ENCODE measurements at regions not wholly inside any gene's neighbourhood (a gene's known extent, or its start where the extent isn't known, plus 50 kb on each side); places are given as distances from the start of the nearest gene placed in this dataset.

DNA sequence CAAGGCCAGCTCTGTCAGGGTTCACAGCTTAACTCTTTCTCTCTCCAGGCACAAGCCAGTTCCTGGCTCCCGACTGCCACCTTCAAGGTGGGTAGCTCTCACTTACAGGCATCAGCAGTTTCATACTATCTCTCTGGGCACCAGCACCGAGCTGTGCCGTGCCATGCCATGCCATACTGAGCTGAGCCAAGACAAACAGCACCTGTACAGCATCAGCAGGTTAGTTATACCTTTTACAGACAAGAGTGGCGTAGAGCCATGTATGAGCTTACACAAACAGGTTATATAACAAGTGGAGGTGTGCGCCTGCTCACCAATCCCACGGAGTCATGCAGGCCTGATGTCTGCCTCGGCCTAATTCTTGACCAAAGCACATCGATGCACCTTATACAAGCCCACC is 1098.7 kb downstream of the AACS start:
- H3K9me3 ChIP-seq (ENCODE audit: low read length), result no peaks in the 10 kb centered on the region
- H3K9me2 ChIP-seq (ENCODE audit: insufficient read depth, low read length), result no peaks in the 10 kb centered on the region
- TF ChIP-seq SMC3 (conservative IDR thresholded peaks at IDR 0.05; ENCODE audit: poor library complexity), result no peak
- no peak for TF ChIP-seq MXI1 (conservative IDR thresholded peaks at IDR 0.05; ENCODE audit: poor library complexity, severe bottlenecking)
- TF ChIP-seq, protein P1, sequence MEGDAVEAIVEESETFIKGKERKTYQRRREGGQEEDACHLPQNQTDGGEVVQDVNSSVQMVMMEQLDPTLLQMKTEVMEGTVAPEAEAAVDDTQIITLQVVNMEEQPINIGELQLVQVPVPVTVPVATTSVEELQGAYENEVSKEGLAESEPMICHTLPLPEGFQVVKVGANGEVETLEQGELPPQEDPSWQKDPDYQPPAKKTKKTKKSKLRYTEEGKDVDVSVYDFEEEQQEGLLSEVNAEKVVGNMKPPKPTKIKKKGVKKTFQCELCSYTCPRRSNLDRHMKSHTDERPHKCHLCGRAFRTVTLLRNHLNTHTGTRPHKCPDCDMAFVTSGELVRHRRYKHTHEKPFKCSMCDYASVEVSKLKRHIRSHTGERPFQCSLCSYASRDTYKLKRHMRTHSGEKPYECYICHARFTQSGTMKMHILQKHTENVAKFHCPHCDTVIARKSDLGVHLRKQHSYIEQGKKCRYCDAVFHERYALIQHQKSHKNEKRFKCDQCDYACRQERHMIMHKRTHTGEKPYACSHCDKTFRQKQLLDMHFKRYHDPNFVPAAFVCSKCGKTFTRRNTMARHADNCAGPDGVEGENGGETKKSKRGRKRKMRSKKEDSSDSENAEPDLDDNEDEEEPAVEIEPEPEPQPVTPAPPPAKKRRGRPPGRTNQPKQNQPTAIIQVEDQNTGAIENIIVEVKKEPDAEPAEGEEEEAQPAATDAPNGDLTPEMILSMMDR (IDR thresholded peaks at IDR 0.05; ENCODE audit: poor library complexity, severe bottlenecking), result no peak
- TF ChIP-seq EP300 (conservative IDR thresholded peaks at IDR 0.05; ENCODE audit: poor library complexity, severe bottlenecking), result no peak
- TF ChIP-seq RAD21 (conservative IDR thresholded peaks at IDR 0.05), result no peak
- TF ChIP-seq EZH2 (IDR thresholded peaks at IDR 0.05; ENCODE audit: borderline replicate concordance, insufficient read depth, low read length, poor library complexity, severe bottlenecking), result no peak
- no peaks in the 10 kb centered on the region for H3K36me3 ChIP-seq (ENCODE audit: insufficient read depth, low read length)
- no peaks in the 10 kb centered on the region for H3K27me3 ChIP-seq (ENCODE audit: insufficient read depth, low read depth, low read length)
- no peak overlapping the region for H3K27ac ChIP-seq (ENCODE audit: low read length)
- no peaks in the 10 kb centered on the region for H4K20me1 ChIP-seq (ENCODE audit: insufficient read depth)
- no peak overlapping the region for H2AFZ ChIP-seq (ENCODE audit: low read depth, low read length)
- no peaks in the 10 kb centered on the region for H3F3A ChIP-seq (ENCODE audit: insufficient read depth, low read length, poor library complexity, severe bottlenecking)
- H3K4me3 ChIP-seq (ENCODE audit: low read length), result no peak overlapping the region
- no peak overlapping the region for H3K9ac ChIP-seq (ENCODE audit: low read length)
- H3K4me2 ChIP-seq (ENCODE audit: low read length), result no peak overlapping the region
- H3K79me2 ChIP-seq (replicated peaks; ENCODE audit: insufficient read depth, low read length), result no peaks in the 10 kb centered on the region

DNA sequence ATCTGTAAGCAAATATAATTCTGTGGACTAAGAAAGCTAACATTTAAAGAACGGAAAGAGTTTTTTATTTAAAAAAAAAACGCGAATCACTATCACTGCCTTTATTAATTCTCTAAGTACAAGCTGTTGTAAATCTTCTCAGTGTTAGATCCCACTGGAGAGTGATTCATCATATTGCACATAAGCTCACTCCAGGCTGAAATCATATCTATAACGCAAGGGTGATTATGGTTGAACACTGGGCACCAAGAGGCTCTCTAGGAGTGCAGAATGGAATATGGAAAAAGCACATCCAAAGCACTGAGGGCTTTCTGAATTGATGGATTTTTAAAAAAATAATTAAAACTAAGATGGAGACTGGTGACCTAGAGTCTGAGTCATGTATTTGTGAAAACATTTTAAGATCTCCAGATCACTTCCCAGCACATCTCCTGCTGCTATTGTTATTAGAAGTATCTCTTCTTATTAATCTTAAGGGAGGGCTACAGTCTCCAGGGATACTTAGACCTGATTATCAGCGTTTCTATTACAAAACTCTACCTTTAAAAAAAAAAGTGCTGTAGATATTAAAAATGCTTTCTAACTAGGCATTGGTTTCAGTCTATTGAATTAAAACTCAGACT is 1106.8 kb downstream of the AACS start:
- H3K9me2 ChIP-seq (ENCODE audit: insufficient read depth, low read length), result no peaks in the 10 kb centered on the region
- H3K9ac ChIP-seq (ENCODE audit: low read length), result no peak overlapping the region
- no peak overlapping the region for H2AFZ ChIP-seq (ENCODE audit: low read depth, low read length)
- no peaks in the 10 kb centered on the region for H4K20me1 ChIP-seq (ENCODE audit: insufficient read depth)
- no peaks in the 10 kb centered on the region for H3K27me3 ChIP-seq (ENCODE audit: insufficient read depth, low read depth, low read length)
- TF ChIP-seq, protein P1 (IDR thresholded peaks at IDR 0.05; ENCODE audit: poor library complexity, severe bottlenecking), result no peak
- no peak for TF ChIP-seq EZH2 (IDR thresholded peaks at IDR 0.05; ENCODE audit: borderline replicate concordance, insufficient read depth, low read length, poor library complexity, severe bottlenecking)
- TF ChIP-seq TAF1 (IDR thresholded peaks at IDR 0.05; ENCODE audit: low read depth), result no peak
- no peak for TF ChIP-seq POLR2AphosphoS5 (IDR thresholded peaks at IDR 0.05)
- no peak for TF ChIP-seq EP300 (conservative IDR thresholded peaks at IDR 0.05; ENCODE audit: poor library complexity, severe bottlenecking)
- H3K4me2 ChIP-seq (ENCODE audit: low read length), result no peak overlapping the region
- H3F3A ChIP-seq (ENCODE audit: insufficient read depth, low read length, poor library complexity, severe bottlenecking), result no peaks in the 10 kb centered on the region
- no peak overlapping the region for H3K4me3 ChIP-seq (ENCODE audit: low read length)
- no peaks in the 10 kb centered on the region for H3K79me2 ChIP-seq (replicated peaks; ENCODE audit: insufficient read depth, low read length)
- H3K36me3 ChIP-seq (ENCODE audit: insufficient read depth, low read length), result no peaks in the 10 kb centered on the region
- no peak overlapping the region for H3K27ac ChIP-seq (ENCODE audit: low read length)
- H3K9me3 ChIP-seq (ENCODE audit: low read length), result no peaks in the 10 kb centered on the region

DNA sequence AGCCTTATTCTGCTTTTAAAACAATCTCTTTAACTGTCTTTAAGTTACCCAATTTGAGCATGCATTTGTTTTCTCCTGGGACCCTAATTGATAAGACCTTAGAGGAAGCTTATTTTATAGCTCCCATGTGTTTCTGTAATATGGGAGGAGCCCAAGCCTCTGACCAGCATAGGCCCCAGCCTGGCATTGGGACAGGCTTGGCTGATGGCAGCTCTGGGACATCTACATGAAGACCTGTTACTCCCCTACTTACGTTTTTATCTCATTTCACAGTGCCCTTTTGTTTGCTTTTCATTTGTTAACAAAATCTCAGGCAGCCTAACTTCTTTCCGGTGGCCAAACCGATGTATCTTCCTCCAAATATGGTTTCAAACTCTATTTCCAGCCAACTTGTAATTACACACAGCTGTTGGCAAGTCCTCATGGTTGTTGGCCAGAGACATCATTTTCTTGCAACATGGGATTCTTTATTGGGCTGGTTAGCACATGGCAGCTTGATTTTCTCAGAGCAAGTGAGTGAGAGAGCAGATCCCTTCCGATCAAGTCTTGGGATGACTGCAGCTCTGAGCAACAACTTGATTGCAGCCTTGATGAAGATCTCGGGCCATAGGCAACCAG is 1117.5 kb downstream of the AACS start:
- H3K9ac ChIP-seq (ENCODE audit: low read length), result no peak overlapping the region
- no peak overlapping the region for H2AFZ ChIP-seq (ENCODE audit: low read depth, low read length)
- no peaks in the 10 kb centered on the region for H3K36me3 ChIP-seq (ENCODE audit: insufficient read depth, low read length)
- H3K9me2 ChIP-seq (ENCODE audit: insufficient read depth, low read length), result no peaks in the 10 kb centered on the region
- H3K27ac ChIP-seq (ENCODE audit: low read length), result no peak overlapping the region
- no peaks in the 10 kb centered on the region for H3K9me3 ChIP-seq (ENCODE audit: low read length)
- no peak overlapping the region for H3K4me3 ChIP-seq (ENCODE audit: low read length)
- H4K20me1 ChIP-seq (ENCODE audit: insufficient read depth), result no peaks in the 10 kb centered on the region
- no peaks in the 10 kb centered on the region for H3K27me3 ChIP-seq (ENCODE audit: insufficient read depth, low read depth, low read length)
- no peaks in the 10 kb centered on the region for H3F3A ChIP-seq (ENCODE audit: insufficient read depth, low read length, poor library complexity, severe bottlenecking)
- H3K79me2 ChIP-seq (replicated peaks; ENCODE audit: insufficient read depth, low read length), result no peaks in the 10 kb centered on the region
- H3K4me2 ChIP-seq (ENCODE audit: low read length), result no peak overlapping the region
- TF ChIP-seq, protein P2, sequence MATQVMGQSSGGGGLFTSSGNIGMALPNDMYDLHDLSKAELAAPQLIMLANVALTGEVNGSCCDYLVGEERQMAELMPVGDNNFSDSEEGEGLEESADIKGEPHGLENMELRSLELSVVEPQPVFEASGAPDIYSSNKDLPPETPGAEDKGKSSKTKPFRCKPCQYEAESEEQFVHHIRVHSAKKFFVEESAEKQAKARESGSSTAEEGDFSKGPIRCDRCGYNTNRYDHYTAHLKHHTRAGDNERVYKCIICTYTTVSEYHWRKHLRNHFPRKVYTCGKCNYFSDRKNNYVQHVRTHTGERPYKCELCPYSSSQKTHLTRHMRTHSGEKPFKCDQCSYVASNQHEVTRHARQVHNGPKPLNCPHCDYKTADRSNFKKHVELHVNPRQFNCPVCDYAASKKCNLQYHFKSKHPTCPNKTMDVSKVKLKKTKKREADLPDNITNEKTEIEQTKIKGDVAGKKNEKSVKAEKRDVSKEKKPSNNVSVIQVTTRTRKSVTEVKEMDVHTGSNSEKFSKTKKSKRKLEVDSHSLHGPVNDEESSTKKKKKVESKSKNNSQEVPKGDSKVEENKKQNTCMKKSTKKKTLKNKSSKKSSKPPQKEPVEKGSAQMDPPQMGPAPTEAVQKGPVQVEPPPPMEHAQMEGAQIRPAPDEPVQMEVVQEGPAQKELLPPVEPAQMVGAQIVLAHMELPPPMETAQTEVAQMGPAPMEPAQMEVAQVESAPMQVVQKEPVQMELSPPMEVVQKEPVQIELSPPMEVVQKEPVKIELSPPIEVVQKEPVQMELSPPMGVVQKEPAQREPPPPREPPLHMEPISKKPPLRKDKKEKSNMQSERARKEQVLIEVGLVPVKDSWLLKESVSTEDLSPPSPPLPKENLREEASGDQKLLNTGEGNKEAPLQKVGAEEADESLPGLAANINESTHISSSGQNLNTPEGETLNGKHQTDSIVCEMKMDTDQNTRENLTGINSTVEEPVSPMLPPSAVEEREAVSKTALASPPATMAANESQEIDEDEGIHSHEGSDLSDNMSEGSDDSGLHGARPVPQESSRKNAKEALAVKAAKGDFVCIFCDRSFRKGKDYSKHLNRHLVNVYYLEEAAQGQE (IDR thresholded peaks at IDR 0.05; ENCODE audit: borderline replicate concordance), result no peak
- TF ChIP-seq, protein P1 (IDR thresholded peaks at IDR 0.05; ENCODE audit: poor library complexity, severe bottlenecking), result no peak
- TF ChIP-seq TAF1 (IDR thresholded peaks at IDR 0.05; ENCODE audit: low read depth), result no peak
- TF ChIP-seq MXI1 (conservative IDR thresholded peaks at IDR 0.05; ENCODE audit: poor library complexity, severe bottlenecking), result no peak
- no peak for TF ChIP-seq RAD21 (conservative IDR thresholded peaks at IDR 0.05)
- no peak for TF ChIP-seq EZH2 (IDR thresholded peaks at IDR 0.05; ENCODE audit: borderline replicate concordance, insufficient read depth, low read length, poor library complexity, severe bottlenecking)
- no peak for TF ChIP-seq EP300 (conservative IDR thresholded peaks at IDR 0.05; ENCODE audit: poor library complexity, severe bottlenecking)
- no peak for TF ChIP-seq SMC3 (conservative IDR thresholded peaks at IDR 0.05; ENCODE audit: poor library complexity)
- TF ChIP-seq POLR2AphosphoS5 (IDR thresholded peaks at IDR 0.05), result no peak
